ENCODE measurements at regions not wholly inside any gene's neighbourhood (a gene's known extent, or its start where the extent isn't known, plus 50 kb on each side); places are given as distances from the start of the nearest gene placed in this dataset.

GRCh38 chr7:25399000-25399750 lies 170.9 kb upstream of the NPVF start:
- TF ChIP-seq POLR2A (IDR thresholded peaks at IDR 0.05): no peak
- no peak for TF ChIP-seq CTCF (IDR thresholded peaks at IDR 0.05)
